ENCODE measurements at regions not wholly inside any gene's neighbourhood (a gene's known extent, or its start where the extent isn't known, plus 50 kb on each side); places are given as distances from the start of the nearest gene placed in this dataset.

- Histone ChIP-seq H3K4me3 (no peak overlapping the region), H3K27ac (no peak overlapping the region)
These were observed 355.3 kb upstream of the IGFBP7 start for GRCh38 chr4:57465321-57466056.

- Histone ChIP-seq H3K27ac (no peak overlapping the region), H3K4me3 (no peak overlapping the region)
These were observed 352.7 kb upstream of the IGFBP7 start for GRCh38 chr4:57462843-57463242.

GRCh38 chr4:57460967-57461366 is 350.8 kb upstream of the IGFBP7 start:
- Histone ChIP-seq H3K4me3 (no peak overlapping the region), H3K27ac (no peak overlapping the region)

- no peak overlapping the region for H3K27ac ChIP-seq
- no peak overlapping the region for H3K4me3 ChIP-seq
These were observed 338.7 kb upstream of the IGFBP7 start for GRCh38 chr4:57448901-57449300.

GRCh38 chr4:57448452-57448851 is 338.3 kb upstream of the IGFBP7 start:
- Histone ChIP-seq H3K27ac (no peak overlapping the region), H3K4me3 (no peak overlapping the region)

GRCh38 chr4:57446266-57446665 is 336.1 kb upstream of the IGFBP7 start:
- no peak overlapping the region for H3K27ac ChIP-seq
- H3K4me3 ChIP-seq: no peak overlapping the region

GRCh38 chr4:57445686-57446085 is 335.5 kb upstream of the IGFBP7 start:
- H3K4me3 ChIP-seq: no peak overlapping the region

GRCh38 chr4:57444671-57445070 is 334.5 kb upstream of the IGFBP7 start:
- Histone ChIP-seq H3K4me3 (no peak overlapping the region), H3K27ac (no peak overlapping the region)

More at GRCh38 chr4:57445686-57446085, 335.5 kb upstream of the IGFBP7 start:
- H3K27ac ChIP-seq: no peak overlapping the region

- no peak overlapping the region for H3K27ac ChIP-seq
- no peak overlapping the region for H3K4me3 ChIP-seq
These were observed 333.6 kb upstream of the IGFBP7 start for GRCh38 chr4:57443787-57444186.

- H3K27ac ChIP-seq: no peak overlapping the region
- no peak overlapping the region for H3K4me3 ChIP-seq
These were observed 333.1 kb upstream of the IGFBP7 start for GRCh38 chr4:57443308-57443707.

- Histone ChIP-seq H3K4me3 (no peak overlapping the region), H3K27ac (no peak overlapping the region)
These were observed 332.7 kb upstream of the IGFBP7 start for GRCh38 chr4:57442831-57443291.

- H3K4me3 ChIP-seq: no peak overlapping the region
- H3K27ac ChIP-seq: no peak overlapping the region
These were observed 332.1 kb upstream of the IGFBP7 start for GRCh38 chr4:57442241-57442640.

GRCh38 chr4:57437649-57438048 is 327.5 kb upstream of the IGFBP7 start:
- Histone ChIP-seq H3K27ac (no peak overlapping the region), H3K4me3 (no peak overlapping the region)

GRCh38 chr4:57435300-57435699 is 325.1 kb upstream of the IGFBP7 start:
- Histone ChIP-seq H3K27ac (no peak overlapping the region), H3K4me3 (no peak overlapping the region)

GRCh38 chr4:57430726-57431125 is 320.5 kb upstream of the IGFBP7 start:
- no peak overlapping the region for H3K27ac ChIP-seq
- no peak overlapping the region for H3K4me3 ChIP-seq

GRCh38 chr4:57426779-57427395 is 316.7 kb upstream of the IGFBP7 start:
- no peak overlapping the region for H3K27ac ChIP-seq
- H3K4me3 ChIP-seq: no peak overlapping the region

GRCh38 chr4:57425610-57426009 is 315.4 kb upstream of the IGFBP7 start:
- no peak overlapping the region for H3K4me3 ChIP-seq
- no peak overlapping the region for H3K27ac ChIP-seq

- no peak overlapping the region for H3K4me3 ChIP-seq
- peak overlapping the region in 1 of 21 experiments; percentile 59 for H3K27ac ChIP-seq
These were observed 314.2 kb upstream of the IGFBP7 start for GRCh38 chr4:57424232-57424897.

- H3K27ac ChIP-seq: no peak overlapping the region
- H3K4me3 ChIP-seq: no peak overlapping the region
These were observed 307.9 kb upstream of the IGFBP7 start for GRCh38 chr4:57418133-57418532.

- Histone ChIP-seq H3K27ac (no peak overlapping the region), H3K4me3 (no peak overlapping the region)
These were observed 302.3 kb upstream of the IGFBP7 start for GRCh38 chr4:57412259-57413054.
